HCT116 (cell line): ENCODE measurements at regions not wholly inside any gene's neighbourhood (a gene's known extent, or its start where the extent isn't known, plus 50 kb on each side); places are given as distances from the start of the nearest gene placed in this dataset.

ENCODE experiments used
- ATAC-seq: fragments of 200-7000 bp; cut with Tn5 transposase; 2 replicates; pipeline ENCODE4 v1.9.1; 2020; ENCODE audit warnings: mild to moderate bottlenecking, moderate library complexity
- BruUV-seq: library from RNA; stranded (reverse); fragments of 400-500 nt; replicated peaks from 2 replicates; lab custom pipeline; 2021; lab: Mats Ljungman, UMichigan
- CTCF ChIA-PET: fragments of 300-600 bp; sonication (Branson Sonifier 250); formaldehyde crosslinking; loops from one replicate; lab custom pipeline; 2021; ENCODE audit warnings: antibody characterized with exemption; lab: Charles Lee
- POLR2A ChIA-PET: fragments of 300-600, 350-600 bp; sonication (Branson Sonifier 250); formaldehyde crosslinking; loops from one replicate; lab custom pipeline; 2021; ENCODE audit warnings: antibody characterized with exemption; lab: Charles Lee
- RAD21 ChIA-PET, 2 experiments: fragments of 300-600 bp; sonication (Branson Sonifier 250); formaldehyde crosslinking; loops; one replicate each; lab custom pipeline; 2023; ENCODE audit warnings: low total read pairs in 2 of 2; ENCODE audit not compliant: uncharacterized antibody in 2 of 2, unreplicated experiment in 2 of 2, low non-redundant PET in 1 of 2; lab: Charles Lee
- DNase-seq: peaks from one replicate; pipeline ENCODE4 v3.0.0-alpha.2; 2010; ENCODE audit warnings: low read depth, low spot score
- H2AFZ ChIP-seq: fragments of 200-600 bp; shearing (Covaris generic), sonication (generic); 2 replicates; pipeline ENCODE4 v1.6.1; 2017; ENCODE audit warnings: low read depth, mixed run types, mixed read lengths, antibody characterized with exemption, low read length; ENCODE audit not compliant: poor library complexity, severe bottlenecking
- H3K27ac ChIP-seq: 2 replicates; pipeline ENCODE4 v1.5.1; 2012; ENCODE audit warnings: low read depth, low read length
- H3K27me3 ChIP-seq: fragments of 200-600 bp; sonication (generic); 2 replicates; pipeline ENCODE4 v1.6.1; 2016; ENCODE audit warnings: mixed run types, low read length, mixed read lengths; ENCODE audit not compliant: insufficient read depth
- H3K36me3 ChIP-seq, 2 experiments: fragments of 200-500 bp in 1 of 2; fragments of 200-600 bp in 1 of 2; sonication (Bioruptor generic) in 1 of 2; sonication (generic) in 1 of 2; 2 replicates each; pipeline versions ENCODE4 v1.5.1 to v1.6.1; 2014 to 2016; ENCODE audit warnings: low read length in 2 of 2, inconsistent platforms in 1 of 2, mixed read lengths in 1 of 2, mixed run types in 1 of 2; ENCODE audit not compliant: insufficient read depth in 2 of 2, control insufficient read depth in 1 of 2
- H3K4me1 ChIP-seq, 2 experiments: fragments of 200-600 bp in 1 of 2; sonication (generic) in 1 of 2; 2 replicates each; pipeline versions ENCODE4 v1.5.1 to v1.6.1; 2012 to 2017; ENCODE audit warnings: low read length in 2 of 2, inconsistent platforms in 1 of 2, mild to moderate bottlenecking in 1 of 2, mixed read lengths in 1 of 2, mixed run types in 1 of 2, moderate library complexity in 1 of 2; ENCODE audit not compliant: insufficient read depth in 2 of 2, control insufficient read depth in 1 of 2
- H3K4me2 ChIP-seq: fragments of 200-600 bp; sonication (generic); 2 replicates; pipeline ENCODE4 v1.6.1; 2017; ENCODE audit warnings: mixed run types, low read length, mixed read lengths
- H3K4me3 ChIP-seq, 2 experiments: fragments of 200-600 bp in 1 of 2; sonication (generic) in 1 of 2; replicated peaks in 1 of 2; 2 replicates each; pipeline ENCODE4 v1.5.1; 2011 to 2016; ENCODE audit warnings: low read length in 2 of 2, control low read depth in 1 of 2, low read depth in 1 of 2, mild to moderate bottlenecking in 1 of 2, mixed read lengths in 1 of 2, mixed run types in 1 of 2
- H3K79me2 ChIP-seq: fragments of 200-600 bp; sonication (generic); 2 replicates; pipeline ENCODE4 v1.6.1; 2017; ENCODE audit warnings: mild to moderate bottlenecking, mixed run types, low read length, moderate library complexity, mixed read lengths; ENCODE audit not compliant: insufficient read depth
- H3K9ac ChIP-seq: fragments of 200-600 bp; sonication (generic); 2 replicates; pipeline ENCODE4 v1.6.1; 2016; ENCODE audit warnings: low read length, mixed read lengths
- H3K9me2 ChIP-seq: fragments of 200-600 bp; sonication (generic), shearing (Covaris generic); 2 replicates; pipeline ENCODE4 v1.6.1; 2017; ENCODE audit warnings: mixed run types, mild to moderate bottlenecking, moderate library complexity; ENCODE audit not compliant: insufficient read depth
- H3K9me3 ChIP-seq, 2 experiments: fragments of 200-500 bp in 1 of 2; fragments of 200-600 bp in 1 of 2; sonication (Bioruptor generic) in 1 of 2; sonication (generic) in 1 of 2; 2 replicates each; pipeline ENCODE4 v1.6.1; 2014 to 2017; ENCODE audit warnings: low read length in 2 of 2, mixed read lengths in 2 of 2, inconsistent platforms in 1 of 2, low read depth in 1 of 2, mild to moderate bottlenecking in 1 of 2, mixed run types in 1 of 2, moderate library complexity in 1 of 2; ENCODE audit not compliant: control insufficient read depth in 1 of 2, insufficient read depth in 1 of 2
- H4K20me1 ChIP-seq: fragments of 200-600 bp; sonication (generic), shearing (Covaris generic); 2 replicates; pipeline ENCODE4 v1.6.1; 2017; ENCODE audit warnings: mixed run types, mild to moderate bottlenecking, moderate library complexity; ENCODE audit not compliant: insufficient read depth
- ATF3 ChIP-seq: IDR thresholded peaks from 2 replicates; pipeline ENCODE4 v1.6.1; 2012
- CBX3 ChIP-seq: IDR thresholded peaks from 2 replicates; pipeline ENCODE4 v1.6.1; 2012; ENCODE audit warnings: low read depth
- CEBPB ChIP-seq: IDR thresholded peaks from 2 replicates; pipeline ENCODE4 v1.6.1; 2012; ENCODE audit warnings: low read depth
- CTCF ChIP-seq, 3 experiments: fragments of 200-600 bp in 1 of 3; sonication (generic) in 1 of 3; IDR thresholded peaks in 2 of 3; conservative IDR thresholded peaks in 1 of 3; 2 replicates each; pipeline ENCODE4 v1.5.1; 2012 to 2017; ENCODE audit warnings: low read depth in 2 of 3, low read length in 2 of 3, antibody characterized with exemption in 1 of 3, borderline replicate concordance in 1 of 3, control low read depth in 1 of 3, mild to moderate bottlenecking in 1 of 3, mixed read lengths in 1 of 3, mixed run types in 1 of 3, moderate library complexity in 1 of 3; ENCODE audit not compliant: insufficient read depth in 1 of 3
- EZH2 ChIP-seq: fragments of 200-600 bp; sonication (generic); IDR thresholded peaks from 2 replicates; pipeline ENCODE4 v1.6.1; 2017; ENCODE audit warnings: antibody characterized with exemption, mixed run types
- EZH2phosphoT487 ChIP-seq: fragments of 200-600 bp; IDR thresholded peaks from 2 replicates; pipeline ENCODE4 v1.6.1; 2018; ENCODE audit warnings: antibody characterized with exemption, borderline replicate concordance
- POLR2A ChIP-seq: IDR thresholded peaks from 2 replicates; pipeline ENCODE4 v1.7.0; 2011; ENCODE audit warnings: borderline replicate concordance; ENCODE audit not compliant: insufficient read depth, insufficient read length; ENCODE audit errors: extremely low read depth
- POLR2AphosphoS5 ChIP-seq: IDR thresholded peaks from 2 replicates; pipeline ENCODE4 v1.6.1; 2011; ENCODE audit warnings: mild to moderate bottlenecking, low read depth, low read length, moderate library complexity
- RAD21 ChIP-seq: IDR thresholded peaks from 2 replicates; pipeline ENCODE4 v1.6.1; 2012; ENCODE audit warnings: low read depth, mild to moderate bottlenecking
- SIN3A ChIP-seq: IDR thresholded peaks from 2 replicates; pipeline ENCODE4 v1.6.1; 2012; ENCODE audit warnings: low read depth
- SP1 ChIP-seq: IDR thresholded peaks from 2 replicates; pipeline ENCODE4 v1.6.1; 2012; ENCODE audit warnings: low read depth
- SRF ChIP-seq: IDR thresholded peaks from 2 replicates; pipeline ENCODE4 v1.6.1; 2012; ENCODE audit warnings: low read depth
- TCF7L2 ChIP-seq: IDR thresholded peaks from 2 replicates; pipeline ENCODE4 v1.7.0; 2011; ENCODE audit warnings: borderline replicate concordance, inconsistent platforms; ENCODE audit not compliant: insufficient read depth, insufficient read length; ENCODE audit errors: extremely low read depth
- YY1 ChIP-seq: IDR thresholded peaks from 2 replicates; pipeline ENCODE4 v1.6.1; 2011; ENCODE audit warnings: low read length, low read depth, moderate library complexity, mild to moderate bottlenecking; ENCODE audit not compliant: insufficient replicate concordance; ENCODE audit errors: extremely low read depth
- ZBTB33 ChIP-seq: IDR thresholded peaks from 2 replicates; pipeline ENCODE4 v1.6.1; 2011; ENCODE audit warnings: mild to moderate bottlenecking, low read length, moderate library complexity; ENCODE audit not compliant: insufficient replicate concordance; ENCODE audit errors: extremely low read depth
- ZNF274 ChIP-seq: fragments of 200-500 bp; sonication (Bioruptor generic); IDR thresholded peaks from 2 replicates; pipeline ENCODE4 v1.6.1; 2014; ENCODE audit warnings: mild to moderate bottlenecking, low read depth, low read length, inconsistent platforms
- intact Hi-C: fragments of 100-400 bp; cut with micrococcal nuclease; formaldehyde crosslinking; loops from 2 replicates; pipeline ENCODE4 v1.10.0; 2022

GRCh38 chr7:67794544-67794943, 797.9 kb downstream of the TYW1 start:
- no TSS peak for BruUV-seq
- intact Hi-C loops: no loop called here
- DNase-seq (no peak), ATAC-seq (no peak)
- H4K20me1 ChIP-seq: no peaks in the 10 kb centered on the region
- H3K4me2 ChIP-seq: no peak overlapping the region
- no peaks in the 10 kb centered on the region for H3K27me3 ChIP-seq
- no peaks in the 10 kb centered on the region for H3K9me2 ChIP-seq
- peaks cover 5 to 6% of the 10 kb centered on the region in 2 experiments; a peak in 2 of 4 replicates for H3K9me3 ChIP-seq
- H3K4me3 ChIP-seq: no peak overlapping the region
- POLR2A ChIA-PET: no interaction called here
- TF ChIP-seq TCF7L2 (no peak), POLR2AphosphoS5 (no peak), CEBPB (no peak), YY1 (no peak), SIN3A (no peak), ZNF274 (no peak), ATF3 (no peak), EZH2 (no peak), SRF (no peak), RAD21 (no peak), SP1 (no peak), CBX3 (no peak), ZBTB33 (no peak), CTCF (IDR thresholded peaks at IDR 0.05 in 2 of 3, conservative IDR thresholded peaks at IDR 0.05 in 1 of 3; ENCODE audit: borderline replicate concordance in 1 of 3, insufficient read depth in 1 of 3, low read depth in 2 of 3, low read length in 2 of 3) (no peak), POLR2A (no peak), EZH2phosphoT487 (no peak)
- H3K36me3 ChIP-seq: no peaks in the 10 kb centered on the region
- CTCF ChIA-PET: no interaction called here
- RAD21 ChIA-PET: no interaction called here
- H3K27ac ChIP-seq: no peak overlapping the region
- H3K9ac ChIP-seq: no peak overlapping the region
- H2AFZ ChIP-seq: no peak overlapping the region
- no peaks in the 10 kb centered on the region for H3K79me2 ChIP-seq
- no peaks in the 10 kb centered on the region for H3K4me1 ChIP-seq
